Iris pigment epithelial cell (primary cell): ENCODE measurements at regions not wholly inside any gene's neighbourhood (a gene's known extent, or its start where the extent isn't known, plus 50 kb on each side); places are given as distances from the start of the nearest gene placed in this dataset.

Experiments used
- DNase-seq: peaks from one replicate; pipeline ENCODE4 v3.0.0-alpha.2; 2011; ENCODE audit warnings: low read depth

- no peak for DNase-seq
These were observed 457.0 kb upstream of the KLF4 start for GRCh38 chr9:107946364-107947141.

GRCh38 chr9:107945961-107946360, 456.4 kb upstream of the KLF4 start:
- no peak for DNase-seq

GRCh38 chr9:107945493-107945892, 455.9 kb upstream of the KLF4 start:
- no peak for DNase-seq

- no peak for DNase-seq
These were observed 454.8 kb upstream of the KLF4 start for GRCh38 chr9:107944387-107944786.

- no peak for DNase-seq
These were observed 454.3 kb upstream of the KLF4 start for GRCh38 chr9:107943901-107944300.

GRCh38 chr9:107942856-107943255, 453.3 kb upstream of the KLF4 start:
- peak; percentile 4 for DNase-seq

GRCh38 chr9:107942291-107942690, 452.7 kb upstream of the KLF4 start:
- DNase-seq: no peak

- DNase-seq: no peak
These were observed 451.3 kb upstream of the KLF4 start for GRCh38 chr9:107940616-107941595.

GRCh38 chr9:107938801-107939386, 449.3 kb upstream of the KLF4 start:
- no peak for DNase-seq

GRCh38 chr9:107935931-107936330, 446.4 kb upstream of the KLF4 start:
- no peak for DNase-seq

GRCh38 chr9:107933516-107933915, 443.9 kb upstream of the KLF4 start:
- peak; percentile 4 for DNase-seq

- DNase-seq: peak; percentile 59
These were observed 443.5 kb upstream of the KLF4 start for GRCh38 chr9:107933097-107933496.

- DNase-seq: peak; percentile 10
These were observed 443.0 kb upstream of the KLF4 start for GRCh38 chr9:107932601-107933000.

GRCh38 chr9:107932046-107932445, 442.5 kb upstream of the KLF4 start:
- DNase-seq: peak; percentile 81

- DNase-seq: no peak
These were observed 441.6 kb upstream of the KLF4 start for GRCh38 chr9:107931071-107931715.

GRCh38 chr9:107929443-107929842, 439.9 kb upstream of the KLF4 start:
- peak; percentile 76 for DNase-seq

GRCh38 chr9:107928701-107929371, 439.3 kb upstream of the KLF4 start:
- no peak for DNase-seq

- DNase-seq: no peak
These were observed 437.7 kb upstream of the KLF4 start for GRCh38 chr9:107927276-107927675.

- no peak for DNase-seq
These were observed 436.3 kb upstream of the KLF4 start for GRCh38 chr9:107925749-107926297.

- DNase-seq: no peak
These were observed 432.7 kb upstream of the KLF4 start for GRCh38 chr9:107922260-107922659.

- DNase-seq: no peak
These were observed 429.7 kb upstream of the KLF4 start for GRCh38 chr9:107919263-107919662.
